WTC11 (cell line): ENCODE measurements at regions not wholly inside any gene's neighbourhood (a gene's known extent, or its start where the extent isn't known, plus 50 kb on each side); places are given as distances from the start of the nearest gene placed in this dataset.

Experiments
- ATAC-seq: fragments of 200-7000 bp; cut with Tn5 transposase; 2 replicates; pipeline ENCODE4 v1.10.0; 2021; ENCODE audit warnings: mild to moderate bottlenecking, moderate library complexity
- CTCF ChIA-PET: fragments of 300-600 bp; sonication (Branson Sonifier 250); formaldehyde crosslinking; loops from one replicate; lab custom pipeline; 2021; ENCODE audit warnings: antibody characterized with exemption; lab: Charles Lee
- POLR2A ChIA-PET: fragments of 350-600 bp; sonication (Branson Sonifier 250); formaldehyde crosslinking; loops from one replicate; lab custom pipeline; 2021; ENCODE audit warnings: antibody characterized with exemption; lab: Charles Lee
- DNase-seq: peaks from one replicate; pipeline ENCODE4 v3.0.0; 2021; ENCODE audit warnings: low spot score
- H3K27ac Mint-ChIP-seq: 2 replicates; pipeline ENCODE4 v1.8.0; 2021; ENCODE audit warnings: mixed read lengths
- H3K27me3 Mint-ChIP-seq: 2 replicates; pipeline ENCODE4 v1.8.0; 2021; ENCODE audit warnings: low read depth, mild to moderate bottlenecking, moderate library complexity, mixed read lengths
- H3K36me3 Mint-ChIP-seq: 2 replicates; pipeline ENCODE4 v1.8.0; 2021; ENCODE audit warnings: mixed read lengths
- H3K4me1 Mint-ChIP-seq: 2 replicates; pipeline ENCODE4 v1.8.0; 2022; ENCODE audit warnings: mixed read lengths
- H3K4me3 Mint-ChIP-seq: 2 replicates; pipeline ENCODE4 v1.8.0; 2021; ENCODE audit warnings: mild to moderate bottlenecking, moderate library complexity, mixed read lengths
- H3K9me3 Mint-ChIP-seq: 2 replicates; pipeline ENCODE4 v1.8.0; 2021; ENCODE audit warnings: mixed read lengths
- AR ChIP-seq: fragments of 250-450 bp; sonication (Bioruptor Pico); IDR thresholded peaks from 2 replicates; pipeline ENCODE4 v1.9.0; 2021; ENCODE audit warnings: mild to moderate bottlenecking
- ARID4B ChIP-seq: sonication (generic); formaldehyde crosslinking; IDR thresholded peaks from 2 replicates; pipeline ENCODE4 v1.8.0; 2023; ENCODE audit warnings: missing genetic modification reagents, mild to moderate bottlenecking, borderline replicate concordance
- ATF1 ChIP-seq: sonication (generic); formaldehyde crosslinking; IDR thresholded peaks from 2 replicates; pipeline ENCODE4 v1.8.1; 2023; ENCODE audit warnings: mild to moderate bottlenecking, moderate library complexity, missing genetic modification reagents
- CTCF ChIP-seq: fragments of 200-600 bp; IDR thresholded peaks from 2 replicates; pipeline ENCODE4 v1.8.0; 2022; ENCODE audit warnings: antibody characterized with exemption
- ESRRA ChIP-seq: sonication (generic); formaldehyde crosslinking; IDR thresholded peaks from 2 replicates; pipeline ENCODE4 v1.8.1; 2022; ENCODE audit warnings: mild to moderate bottlenecking, missing genetic modification reagents, borderline replicate concordance
- NFYB ChIP-seq: sonication (generic); formaldehyde crosslinking; conservative IDR thresholded peaks from 2 replicates; pipeline ENCODE4 v1.8.0; 2022; ENCODE audit warnings: low read depth, missing genetic modification reagents
- NR2C2 ChIP-seq: sonication (generic); formaldehyde crosslinking; IDR thresholded peaks from 2 replicates; pipeline ENCODE4 v1.8.0; 2022; ENCODE audit warnings: mild to moderate bottlenecking, missing genetic modification reagents
- OVOL2 ChIP-seq: fragments of 250-450 bp; sonication (Bioruptor Pico); IDR thresholded peaks from 2 replicates; pipeline ENCODE4 v1.9.0; 2021; ENCODE audit warnings: mild to moderate bottlenecking, borderline replicate concordance
- RELA ChIP-seq: sonication (generic); formaldehyde crosslinking; IDR thresholded peaks from 2 replicates; pipeline ENCODE4 v1.8.1; 2022; ENCODE audit warnings: missing genetic modification reagents, mild to moderate bottlenecking, borderline replicate concordance
- SOX15 ChIP-seq: fragments of 250-450 bp; sonication (Bioruptor Pico); IDR thresholded peaks from 2 replicates; pipeline ENCODE4 v1.9.0; 2021; ENCODE audit warnings: mild to moderate bottlenecking
- STAT6 ChIP-seq: sonication (generic); formaldehyde crosslinking; conservative IDR thresholded peaks from 2 replicates; pipeline ENCODE4 v1.8.1; 2023; ENCODE audit warnings: mild to moderate bottlenecking, low read depth, missing genetic modification reagents, moderate library complexity
- ZNF317 ChIP-seq: sonication (generic); formaldehyde crosslinking; IDR thresholded peaks from 2 replicates; pipeline ENCODE4 v1.8.1; 2023; ENCODE audit warnings: low read depth, mild to moderate bottlenecking, moderate library complexity, missing genetic modification reagents, borderline replicate concordance
- ZSCAN18 ChIP-seq: fragments of 250-450 bp; sonication (Bioruptor Pico); IDR thresholded peaks from 2 replicates; pipeline ENCODE4 v2.1.2; 2022; ENCODE audit warnings: mild to moderate bottlenecking, moderate library complexity
- TF ChIP-seq, protein P1 (sequence below): fragments of 250-450 bp; sonication (Bioruptor Pico); IDR thresholded peaks from 2 replicates; pipeline ENCODE4 v1.9.0; 2021; ENCODE audit warnings: moderate library complexity, mild to moderate bottlenecking, inconsistent platforms, borderline replicate concordance

- no peak for TF ChIP-seq ARID4B (CRISPR knock-in tag)
- TF ChIP-seq CTCF: no peak
- TF ChIP-seq, protein P1, sequence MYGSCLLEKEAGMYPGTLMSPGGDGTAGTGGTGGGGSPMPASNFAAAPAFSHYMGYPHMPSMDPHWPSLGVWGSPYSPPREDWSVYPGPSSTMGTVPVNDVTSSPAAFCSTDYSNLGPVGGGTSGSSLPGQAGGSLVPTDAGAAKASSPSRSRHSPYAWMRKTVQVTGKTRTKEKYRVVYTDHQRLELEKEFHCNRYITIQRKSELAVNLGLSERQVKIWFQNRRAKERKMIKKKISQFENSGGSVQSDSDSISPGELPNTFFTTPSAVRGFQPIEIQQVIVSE (CRISPR knock-in tag): no peak
- TF ChIP-seq ZNF317 (CRISPR knock-in tag): no peak
- TF ChIP-seq STAT6 (CRISPR knock-in tag): no peak
- no peak for TF ChIP-seq ATF1 (CRISPR knock-in tag)
- TF ChIP-seq ZSCAN18 (CRISPR knock-in tag): no peak
Measured at GRCh38 chr6:56357616-56358373, 110.4 kb upstream of the COL21A1 start (continued).

GRCh38 chr6:56356426-56356825, 109.0 kb upstream of the COL21A1 start:
- Mint-ChIP-seq H3K4me3 (no peak overlapping the region), H3K4me1 (no peaks in the 10 kb centered on the region), H3K27me3 (no peaks in the 10 kb centered on the region), H3K9me3 (peaks cover 23% of the 10 kb centered on the region), H3K36me3 (peaks cover 7% of the 10 kb centered on the region)
- no peak for DNase-seq
- ATAC-seq: no peak
- POLR2A ChIA-PET: no interaction called here
- TF ChIP-seq SOX15 (CRISPR knock-in tag) (no peak), NFYB (CRISPR knock-in tag) (no peak)
- TF ChIP-seq, all 79 proteins: peak for 0
- no peak overlapping the region for H3K27ac Mint-ChIP-seq
- CTCF ChIA-PET: interaction anchor here (1.3 kb wide), 1 partner anchor 239 kb away, joined by 6 read pairs; no protein-coding TSS in a partner anchor

DNA sequence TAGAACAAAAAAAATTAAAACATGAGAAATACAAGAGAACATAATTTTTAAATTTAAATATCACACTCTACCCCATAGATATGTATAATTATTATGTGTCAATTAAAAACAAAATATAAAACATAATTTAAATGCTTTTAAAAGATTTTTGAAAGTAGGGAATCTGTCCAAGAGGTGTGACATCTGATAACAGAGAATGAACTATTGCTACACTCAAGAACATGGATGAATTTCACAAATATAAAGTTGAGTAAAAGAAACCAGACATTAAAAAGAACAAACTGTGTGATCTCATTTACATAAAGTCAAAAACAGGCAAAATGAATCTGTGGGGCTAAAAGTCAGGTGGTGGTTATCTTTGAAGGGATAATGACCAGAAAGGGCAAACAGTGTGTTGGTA, 106.5 kb upstream of the COL21A1 start:
- TF ChIP-seq ESRRA (CRISPR knock-in tag): no peak
- TF ChIP-seq RELA (CRISPR knock-in tag): no peak
- TF ChIP-seq OVOL2 (CRISPR knock-in tag): no peak
- TF ChIP-seq AR (CRISPR knock-in tag): no peak
- TF ChIP-seq NR2C2 (CRISPR knock-in tag): no peak
- peak; percentile 76 for TF ChIP-seq ZNF317 (CRISPR knock-in tag)
- no peak overlapping the region for H3K27ac Mint-ChIP-seq
- H3K9me3 Mint-ChIP-seq: peaks cover 23% of the 10 kb centered on the region
- H3K36me3 Mint-ChIP-seq: peaks cover 7% of the 10 kb centered on the region
- CTCF ChIA-PET: interaction anchor here (1.7 kb wide), 1 partner anchor 17 kb away, joined by 4 read pairs; no protein-coding TSS in a partner anchor
- H3K4me1 Mint-ChIP-seq: peaks cover 6% of the 10 kb centered on the region
- POLR2A ChIA-PET: no interaction called here
- H3K4me3 Mint-ChIP-seq: no peak overlapping the region
- no peaks in the 10 kb centered on the region for H3K27me3 Mint-ChIP-seq
- ATAC-seq: no peak
- DNase-seq: no peak
